ENCODE measurements at regions not wholly inside any gene's neighbourhood (a gene's known extent, or its start where the extent isn't known, plus 50 kb on each side); places are given as distances from the start of the nearest gene placed in this dataset.

GRCh38 chr20:53872561-53873229 lies 197.7 kb downstream of the BCAS1 start:
- peak overlapping the region; percentile 34 to 49 for H3K4me3 ChIP-seq (ENCODE audit: low read length in 2 of 2)
- peak overlapping the region; percentile 41 for H3K27ac ChIP-seq (ENCODE audit: low read depth, low read length)
- no peaks in the 10 kb centered on the region for H3K36me3 ChIP-seq (ENCODE audit: insufficient read depth, low read length)
- peaks cover 59% of the 10 kb centered on the region for H3K4me1 ChIP-seq (ENCODE audit: insufficient read depth, low read length)
- H3K9me3 ChIP-seq (ENCODE audit: control insufficient read depth in 1 of 2, low read length in 2 of 2): no peaks in the 10 kb centered on the region
- peak overlapping the region; percentile 93 to 99 (median 97) for H3K27ac Mint-ChIP-seq
- DNase-seq: peak; percentile 61 to 81 (median 79)
- peaks cover 0 to 3% (median 0%) of the 10 kb centered on the region in 8 donors for H3K9me3 Mint-ChIP-seq
- ChIA-PET POLR2A (ENCODE audit: partially characterized antibody) (interaction anchor here (0.7 to 4.3 kb wide), 39 partner anchors 9 to 1463 kb away, joined by 3 to 77 read pairs (median 4); partner anchors contain the start of gene ZNF217), CTCF (ENCODE audit: partially characterized antibody) (interaction anchor here (0.6 to 5.9 kb wide), 24 partner anchors 8 to 293 kb away, joined by 3 to 61 read pairs (median 4); no protein-coding TSS in a partner anchor)
- H3K27me3 Mint-ChIP-seq: peaks cover 0 to 2% of the 10 kb centered on the region in 2 donors
- intact Hi-C loops (cut with micrococcal nuclease): loop anchor here (1.0 to 2.0 kb wide), 5 partner anchors 27 to 166 kb away; no protein-coding TSS in a partner anchor
- H3K27me3 ChIP-seq (ENCODE audit: insufficient read depth, low read length): no peaks in the 10 kb centered on the region
- peaks cover 0 to 4% of the 10 kb centered on the region in 2 donors for H3K36me3 Mint-ChIP-seq
- H3K4me1 Mint-ChIP-seq: peaks cover 36 to 75% (median 45%) of the 10 kb centered on the region in 4 donors
- H3K4me3 Mint-ChIP-seq: peak overlapping the region; percentile 83 to 93 (median 87)

GRCh38 chr20:53872081-53872541 lies 198.3 kb downstream of the BCAS1 start:
- no peaks in the 10 kb centered on the region for H3K9me3 ChIP-seq (ENCODE audit: control insufficient read depth in 1 of 2, low read length in 2 of 2)
- H3K36me3 Mint-ChIP-seq: peaks cover 0 to 4% of the 10 kb centered on the region in 2 donors
- peaks cover 0 to 3% (median 0%) of the 10 kb centered on the region in 8 donors for H3K9me3 Mint-ChIP-seq
- ChIA-PET CTCF (ENCODE audit: partially characterized antibody) (interaction anchor here (0.6 to 5.9 kb wide), 22 partner anchors 9 to 292 kb away, joined by 3 to 61 read pairs (median 4); no protein-coding TSS in a partner anchor), POLR2A (ENCODE audit: partially characterized antibody) (interaction anchor here (0.9 to 4.3 kb wide), 37 partner anchors 13 to 1462 kb away, joined by 3 to 77 read pairs (median 4); partner anchors contain the start of gene ZNF217)
- no peaks in the 10 kb centered on the region for H3K27me3 ChIP-seq (ENCODE audit: insufficient read depth, low read length)
- H3K36me3 ChIP-seq (ENCODE audit: insufficient read depth, low read length): no peaks in the 10 kb centered on the region
- H3K27me3 Mint-ChIP-seq: peaks cover 0 to 2% of the 10 kb centered on the region in 2 donors
- peak overlapping the region in 1 of 2 donors; percentile 8 for H3K4me3 ChIP-seq (ENCODE audit: low read length in 2 of 2)
- intact Hi-C loops (cut with micrococcal nuclease): loop anchor here (1.0 to 2.0 kb wide), 5 partner anchors 27 to 165 kb away; no protein-coding TSS in a partner anchor
- H3K4me3 Mint-ChIP-seq: peak overlapping the region; percentile 83 to 93 (median 87)
- peaks cover 41 to 78% (median 51%) of the 10 kb centered on the region in 4 donors for H3K4me1 Mint-ChIP-seq
- H3K4me1 ChIP-seq (ENCODE audit: insufficient read depth, low read length): peaks cover 65% of the 10 kb centered on the region
- peak in 4 of 5 donors; percentile 45 to 50 (median 49) for DNase-seq
- H3K27ac ChIP-seq (ENCODE audit: low read depth, low read length): peak overlapping the region; percentile 41
- H3K27ac Mint-ChIP-seq: peak overlapping the region; percentile 93 to 99 (median 97)

GRCh38 chr20:53871541-53871940 lies 198.9 kb downstream of the BCAS1 start:
- Mint-ChIP-seq H3K36me3 (peaks cover 0 to 4% of the 10 kb centered on the region in 2 donors), H3K27me3 (peaks cover 0 to 2% of the 10 kb centered on the region in 2 donors), H3K27ac (peak overlapping the region; percentile 88 to 99 (median 97)), H3K4me3 (peak overlapping the region in 4 of 8 donors; percentile 71 to 93 (median 86)), H3K9me3 (peaks cover 0 to 3% (median 0%) of the 10 kb centered on the region in 8 donors), H3K4me1 (peaks cover 45 to 81% (median 54%) of the 10 kb centered on the region in 4 donors)
- no peaks in the 10 kb centered on the region for H3K27me3 ChIP-seq (ENCODE audit: insufficient read depth, low read length)
- ChIA-PET CTCF (ENCODE audit: partially characterized antibody) (interaction anchor here (0.7 to 5.9 kb wide), 18 partner anchors 10 to 292 kb away, joined by 3 to 61 read pairs (median 4); no protein-coding TSS in a partner anchor), POLR2A (ENCODE audit: partially characterized antibody) (interaction anchor here (0.9 to 4.3 kb wide), 25 partner anchors 21 to 292 kb away, joined by 3 to 77 read pairs (median 6); partner anchors contain the start of gene ZNF217)
- peak overlapping the region; percentile 41 for H3K27ac ChIP-seq (ENCODE audit: low read depth, low read length)
- DNase-seq: no peak
- intact Hi-C loops (cut with micrococcal nuclease): no loop called here
- peak overlapping the region in 1 of 2 donors; percentile 20 for H3K4me3 ChIP-seq (ENCODE audit: low read length in 2 of 2)
- H3K9me3 ChIP-seq (ENCODE audit: control insufficient read depth in 1 of 2, low read length in 2 of 2): no peaks in the 10 kb centered on the region
- peaks cover 71% of the 10 kb centered on the region for H3K4me1 ChIP-seq (ENCODE audit: insufficient read depth, low read length)
- no peaks in the 10 kb centered on the region for H3K36me3 ChIP-seq (ENCODE audit: insufficient read depth, low read length)

GRCh38 chr20:53870426-53871315 lies 199.7 kb downstream of the BCAS1 start:
- CTCF ChIA-PET (ENCODE audit: partially characterized antibody): interaction anchor here (0.6 to 5.9 kb wide), 18 partner anchors 10 to 293 kb away, joined by 3 to 61 read pairs (median 4); no protein-coding TSS in a partner anchor
- intact Hi-C loops (cut with micrococcal nuclease): loop anchor here (1.0 kb wide), 1 partner anchor 227 kb away; no protein-coding TSS in a partner anchor
- H3K4me3 Mint-ChIP-seq: peak overlapping the region in 2 of 8 donors; percentile 20 to 24
- no peak for DNase-seq
- H3K4me1 Mint-ChIP-seq: peaks cover 51 to 87% (median 60%) of the 10 kb centered on the region in 4 donors
- peaks cover 0 to 2% of the 10 kb centered on the region in 2 donors for H3K27me3 Mint-ChIP-seq
- Histone ChIP-seq H3K36me3 (ENCODE audit: insufficient read depth, low read length) (no peaks in the 10 kb centered on the region), H3K4me3 (ENCODE audit: low read length in 2 of 2) (no peak overlapping the region), H3K4me1 (ENCODE audit: insufficient read depth, low read length) (peaks cover 80% of the 10 kb centered on the region), H3K9me3 (ENCODE audit: control insufficient read depth in 1 of 2, low read length in 2 of 2) (no peaks in the 10 kb centered on the region), H3K27ac (ENCODE audit: low read depth, low read length) (peak overlapping the region; percentile 47), H3K27me3 (ENCODE audit: insufficient read depth, low read length) (no peaks in the 10 kb centered on the region)
- peaks cover 0 to 3% (median 0%) of the 10 kb centered on the region in 8 donors for H3K9me3 Mint-ChIP-seq
- H3K36me3 Mint-ChIP-seq: peaks cover 0 to 4% of the 10 kb centered on the region in 2 donors
- POLR2A ChIA-PET (ENCODE audit: partially characterized antibody): interaction anchor here (0.6 to 4.3 kb wide), 12 partner anchors 27 to 291 kb away, joined by 3 to 77 read pairs (median 5); partner anchors contain the start of gene ZNF217
- peak overlapping the region in 6 of 7 donors; percentile 61 to 97 (median 74) for H3K27ac Mint-ChIP-seq

GRCh38 chr20:53869466-53870258 lies 200.7 kb downstream of the BCAS1 start:
- H3K4me1 Mint-ChIP-seq: peaks cover 57 to 90% (median 69%) of the 10 kb centered on the region in 4 donors
- Histone ChIP-seq H3K4me1 (ENCODE audit: insufficient read depth, low read length) (peaks cover 89% of the 10 kb centered on the region), H3K27me3 (ENCODE audit: insufficient read depth, low read length) (no peaks in the 10 kb centered on the region), H3K36me3 (ENCODE audit: insufficient read depth, low read length) (no peaks in the 10 kb centered on the region), H3K4me3 (ENCODE audit: low read length in 2 of 2) (peak overlapping the region in 1 of 2 donors; percentile 15), H3K27ac (ENCODE audit: low read depth, low read length) (peak overlapping the region; percentile 47), H3K9me3 (ENCODE audit: control insufficient read depth in 1 of 2, low read length in 2 of 2) (no peaks in the 10 kb centered on the region)
- H3K4me3 Mint-ChIP-seq: peak overlapping the region in 7 of 8 donors; percentile 30 to 81 (median 66)
- ChIA-PET CTCF (ENCODE audit: partially characterized antibody) (interaction anchor here (0.7 to 5.9 kb wide), 15 partner anchors 9 to 292 kb away, joined by 3 to 61 read pairs (median 5); no protein-coding TSS in a partner anchor), POLR2A (ENCODE audit: partially characterized antibody) (interaction anchor here (0.7 to 4.3 kb wide), 11 partner anchors 26 to 290 kb away, joined by 3 to 77 read pairs (median 5); partner anchors contain the start of gene ZNF217)
- H3K27me3 Mint-ChIP-seq: peaks cover 0 to 2% of the 10 kb centered on the region in 2 donors
- peaks cover 0 to 4% of the 10 kb centered on the region in 2 donors for H3K36me3 Mint-ChIP-seq
- H3K27ac Mint-ChIP-seq: peak overlapping the region; percentile 73 to 97 (median 93)
- intact Hi-C loops (cut with micrococcal nuclease): loop anchor here (1.0 to 5.0 kb wide), 3 partner anchors 207 to 291 kb away; no protein-coding TSS in a partner anchor
- H3K9me3 Mint-ChIP-seq: peaks cover 0 to 3% (median 0%) of the 10 kb centered on the region in 8 donors
- peak; percentile 73 to 81 (median 77) for DNase-seq
